Liver (tissue), 3 donors: ENCODE measurements at regions not wholly inside any gene's neighbourhood (a gene's known extent, or its start where the extent isn't known, plus 50 kb on each side); places are given as distances from the start of the nearest gene placed in this dataset.

Experiments
- ATF3 ChIP-seq: IDR thresholded peaks from 2 replicates; pipeline ENCODE4 v1.6.1; 2016; ENCODE audit warnings: antibody characterized with exemption
- CTCF ChIP-seq: fragments of 150-350 bp; IDR thresholded peaks from 2 replicates; pipeline ENCODE4 v1.5.1; 2017; ENCODE audit warnings: improper control_type of control experiment, low read depth, low read length; ENCODE audit not compliant: missing input control
- EGR1 ChIP-seq, 2 donors: IDR thresholded peaks; 2 replicates each; pipeline ENCODE4 v1.6.1; 2016 to 2018; ENCODE audit warnings: antibody characterized with exemption in 2 of 2, low read depth in 2 of 2
- GABPA ChIP-seq, 2 donors: IDR thresholded peaks in 1 of 2; conservative IDR thresholded peaks in 1 of 2; 2 replicates each; pipeline ENCODE4 v1.6.1; 2016; ENCODE audit warnings: antibody characterized with exemption in 2 of 2, mild to moderate bottlenecking in 1 of 2, moderate library complexity in 1 of 2
- JUND ChIP-seq, 2 donors: IDR thresholded peaks; 2 replicates each; pipeline ENCODE4 v1.6.1; 2016; ENCODE audit warnings: antibody characterized with exemption in 2 of 2
- MAX ChIP-seq: IDR thresholded peaks from 2 replicates; pipeline ENCODE4 v1.6.1; 2016; ENCODE audit warnings: antibody characterized with exemption
- RAD21 ChIP-seq, 2 donors: IDR thresholded peaks; 2 replicates each; pipeline ENCODE4 v1.6.1; 2016; ENCODE audit warnings: antibody characterized with exemption in 2 of 2, mild to moderate bottlenecking in 2 of 2
- RXRA ChIP-seq, 2 donors: IDR thresholded peaks; 2 replicates each; pipeline ENCODE4 v1.6.1; 2017 to 2018; ENCODE audit warnings: antibody characterized with exemption in 2 of 2, mild to moderate bottlenecking in 1 of 2
- SP1 ChIP-seq: IDR thresholded peaks from 2 replicates; pipeline ENCODE4 v1.6.1; 2018; ENCODE audit warnings: antibody characterized with exemption, mild to moderate bottlenecking
- TAF1 ChIP-seq: conservative IDR thresholded peaks from 2 replicates; pipeline ENCODE4 v1.6.1; 2016; ENCODE audit warnings: antibody characterized with exemption, mild to moderate bottlenecking
- YY1 ChIP-seq: IDR thresholded peaks from 2 replicates; pipeline ENCODE4 v1.6.1; 2016; ENCODE audit warnings: antibody characterized with exemption, mild to moderate bottlenecking
- ZBTB33 ChIP-seq: IDR thresholded peaks from 2 replicates; pipeline ENCODE4 v1.6.1; 2016; ENCODE audit warnings: antibody characterized with exemption
- donor health status: healthy.
- donor health status: healthy.

DNA sequence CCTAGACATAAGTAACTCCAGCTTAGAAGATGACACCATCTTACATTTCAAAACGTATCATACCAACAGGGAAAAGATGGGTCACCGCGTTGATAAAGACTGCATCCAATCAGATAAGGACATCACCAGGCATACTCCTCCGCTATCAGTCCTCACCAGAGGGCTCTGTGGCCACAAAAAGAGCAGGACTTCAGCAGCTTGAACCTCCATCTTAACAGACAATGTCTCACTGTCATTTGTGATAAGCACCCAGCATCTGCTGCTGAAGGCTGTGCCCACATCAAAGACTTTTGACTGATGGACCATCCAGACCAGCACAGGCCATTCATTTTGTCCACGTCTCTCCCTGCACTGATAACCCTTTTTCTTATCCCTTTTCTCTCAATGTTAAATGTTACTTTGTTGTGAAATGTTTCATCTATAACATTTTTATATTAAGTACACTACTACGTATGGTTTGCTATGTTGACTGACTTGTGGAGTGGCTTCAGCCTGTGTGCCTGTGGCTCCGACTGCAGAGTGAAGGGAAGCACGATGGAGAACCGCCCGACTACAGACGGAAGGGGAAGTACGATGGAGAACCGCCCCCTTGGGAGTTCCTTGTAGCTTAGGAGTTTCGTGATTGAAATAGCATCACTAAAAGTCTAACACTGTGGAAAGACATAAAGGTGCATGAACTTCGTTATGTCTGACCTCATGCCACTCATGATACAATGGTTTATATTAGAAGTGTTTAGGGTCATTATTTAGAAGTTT, 595.4 kb upstream of the AGA start:
- no peak for TF ChIP-seq CTCF
- no peak for TF ChIP-seq JUND (IDR thresholded peaks at IDR 0.05)
- no peak for TF ChIP-seq SP1
- no peak for TF ChIP-seq TAF1
- TF ChIP-seq GABPA (IDR thresholded peaks at IDR 0.05 in 1 of 2, conservative IDR thresholded peaks at IDR 0.05 in 1 of 2): no peak
- TF ChIP-seq EGR1 (IDR thresholded peaks at IDR 0.05; ENCODE audit: low read depth in 2 of 2): no peak
- TF ChIP-seq MAX: no peak
- no peak for TF ChIP-seq RXRA (IDR thresholded peaks at IDR 0.05)
- TF ChIP-seq RAD21 (IDR thresholded peaks at IDR 0.05): no peak
- no peak for TF ChIP-seq YY1
- no peak for TF ChIP-seq ATF3
- TF ChIP-seq ZBTB33: no peak
